GM18499 (cell line): ENCODE measurements at regions not wholly inside any gene's neighbourhood (a gene's known extent, or its start where the extent isn't known, plus 50 kb on each side); places are given as distances from the start of the nearest gene placed in this dataset.
"Not testable (repeated sequence)": the region's sequence is repeated elsewhere in the genome, so short reads cannot be mapped to it uniquely, and the experiment has no call there.

Experiments used
- ATAC-seq: cut with Tn5 transposase; IDR thresholded peaks from one replicate; pipeline ENCODE4 v1.9.1; 2021; ENCODE audit warnings: moderate number of reproducible peaks; ENCODE audit not compliant: insufficient read depth, unreplicated experiment

GRCh38 chr2:2597712-2598111 lies 266.6 kb upstream of the MYT1L start:
- no peak for ATAC-seq

- ATAC-seq, result no peak
Measured at GRCh38 chr2:2591542-2591940, 260.5 kb upstream of the MYT1L start.

GRCh38 chr2:2590841-2591541 lies 259.9 kb upstream of the MYT1L start:
- no peak for ATAC-seq

GRCh38 chr2:2590141-2590540 lies 259.1 kb upstream of the MYT1L start:
- no peak for ATAC-seq

GRCh38 chr2:2588777-2589176 lies 257.7 kb upstream of the MYT1L start:
- no peak for ATAC-seq

- ATAC-seq, result no peak
Measured at GRCh38 chr2:2587354-2587753, 256.3 kb upstream of the MYT1L start.

GRCh38 chr2:2586931-2587330 lies 255.9 kb upstream of the MYT1L start:
- no peak for ATAC-seq

- no peak for ATAC-seq
Measured at GRCh38 chr2:2586068-2586776, 255.1 kb upstream of the MYT1L start.

- ATAC-seq, result no peak
Measured at GRCh38 chr2:2582998-2583545, 252.0 kb upstream of the MYT1L start.

- no peak for ATAC-seq
Measured at GRCh38 chr2:2581331-2582159, 250.5 kb upstream of the MYT1L start.

- ATAC-seq, result not testable (repeated sequence)
Measured at GRCh38 chr2:2580841-2581240, 249.8 kb upstream of the MYT1L start.

GRCh38 chr2:2580341-2580740 lies 249.3 kb upstream of the MYT1L start:
- ATAC-seq, result no peak

GRCh38 chr2:2579814-2580213 lies 248.7 kb upstream of the MYT1L start:
- ATAC-seq, result no peak

- ATAC-seq, result no peak
Measured at GRCh38 chr2:2577407-2577831, 246.3 kb upstream of the MYT1L start.

- no peak for ATAC-seq
Measured at GRCh38 chr2:2575870-2576386, 244.9 kb upstream of the MYT1L start.

GRCh38 chr2:2575181-2575577 lies 244.1 kb upstream of the MYT1L start:
- no peak for ATAC-seq

- ATAC-seq, result no peak
Measured at GRCh38 chr2:2574401-2575180, 243.5 kb upstream of the MYT1L start.

- ATAC-seq, result no peak
Measured at GRCh38 chr2:2573658-2574293, 242.7 kb upstream of the MYT1L start.

- ATAC-seq, result no peak
Measured at GRCh38 chr2:2573205-2573604, 242.1 kb upstream of the MYT1L start.
